ENCODE measurements at regions not wholly inside any gene's neighbourhood (a gene's known extent, or its start where the extent isn't known, plus 50 kb on each side); places are given as distances from the start of the nearest gene placed in this dataset.

GRCh38 chr9:28610339-28610738, 1037.1 kb upstream of the C9orf72 start:
- DNase-seq (ENCODE audit: low read depth, low spot score) (no peak), ATAC-seq (no peak)
- no peaks in the 10 kb centered on the region for H3K9me3 ChIP-seq (ENCODE audit: control insufficient read depth, insufficient read depth, low read depth, low read length)
- in situ Hi-C loops (cut with HindIII; ENCODE audit: low pct_unique_long_range_greater_than_20kb, low sequenced_read_pairs): no loop called here
- no peaks in the 10 kb centered on the region for H3K4me1 ChIP-seq (ENCODE audit: control insufficient read depth, insufficient read depth, low read length)
- H3K27ac ChIP-seq (ENCODE audit: low read length): no peak overlapping the region
- intact Hi-C loops (cut with micrococcal nuclease; ENCODE audit: unreplicated experiment): no loop called here
- no peak overlapping the region for H3K4me3 ChIP-seq (ENCODE audit: low read depth in 2 of 2, low read length in 2 of 2)
- POLR2A ChIA-PET: no interaction called here
- CTCF ChIA-PET: no interaction called here
- H3K36me3 ChIP-seq (ENCODE audit: control insufficient read depth, insufficient read depth, low read length): no peaks in the 10 kb centered on the region
- H3K27me3 ChIP-seq (ENCODE audit: control insufficient read depth, insufficient read depth, low read length): no peaks in the 10 kb centered on the region
- no TSS peak for BruUV-seq (replicated peaks)
- TF ChIP-seq POLR2AphosphoS5 (IDR thresholded peaks at IDR 0.05; ENCODE audit: low read depth, low read length): no peak

GRCh38 chr9:28616310-28616709, 1043.0 kb upstream of the C9orf72 start:
- BruUV-seq (replicated peaks): no TSS peak
- CTCF ChIA-PET: no interaction called here

DNA sequence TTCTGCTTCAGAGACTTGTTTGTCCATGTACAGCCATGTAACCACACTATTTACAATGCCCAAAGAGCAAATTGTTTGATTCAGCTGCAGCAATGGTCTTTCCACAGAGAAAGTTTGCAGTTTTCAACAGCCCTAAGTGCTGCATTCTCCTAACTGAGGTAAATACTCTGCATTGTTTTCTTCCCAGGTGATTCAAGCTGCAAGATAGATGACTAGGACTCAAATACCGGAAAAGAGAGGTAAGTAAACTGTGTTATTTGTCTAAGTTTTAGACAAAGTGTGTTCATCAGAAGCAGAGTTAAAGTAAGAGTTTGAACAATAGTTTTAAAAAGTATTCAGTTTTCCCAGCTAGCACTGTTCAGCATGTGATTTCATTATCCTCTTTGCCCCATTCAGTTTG, 1046.7 kb upstream of the C9orf72 start:
- BruUV-seq (replicated peaks): no TSS peak

More at GRCh38 chr9:28616310-28616709, 1043.0 kb upstream of the C9orf72 start:
- intact Hi-C loops (cut with micrococcal nuclease; ENCODE audit: unreplicated experiment): no loop called here
- DNase-seq (ENCODE audit: low read depth, low spot score) (no peak), ATAC-seq (no peak)
- POLR2A ChIA-PET: no interaction called here
- no peaks in the 10 kb centered on the region for H3K4me1 ChIP-seq (ENCODE audit: control insufficient read depth, insufficient read depth, low read length)
- H3K4me3 ChIP-seq (ENCODE audit: low read depth in 2 of 2, low read length in 2 of 2): no peak overlapping the region
- no peaks in the 10 kb centered on the region for H3K36me3 ChIP-seq (ENCODE audit: control insufficient read depth, insufficient read depth, low read length)
- H3K9me3 ChIP-seq (ENCODE audit: control insufficient read depth, insufficient read depth, low read depth, low read length): no peaks in the 10 kb centered on the region
- no peaks in the 10 kb centered on the region for H3K27me3 ChIP-seq (ENCODE audit: control insufficient read depth, insufficient read depth, low read length)
- in situ Hi-C loops (cut with HindIII; ENCODE audit: low pct_unique_long_range_greater_than_20kb, low sequenced_read_pairs): no loop called here
- TF ChIP-seq, protein P1, sequence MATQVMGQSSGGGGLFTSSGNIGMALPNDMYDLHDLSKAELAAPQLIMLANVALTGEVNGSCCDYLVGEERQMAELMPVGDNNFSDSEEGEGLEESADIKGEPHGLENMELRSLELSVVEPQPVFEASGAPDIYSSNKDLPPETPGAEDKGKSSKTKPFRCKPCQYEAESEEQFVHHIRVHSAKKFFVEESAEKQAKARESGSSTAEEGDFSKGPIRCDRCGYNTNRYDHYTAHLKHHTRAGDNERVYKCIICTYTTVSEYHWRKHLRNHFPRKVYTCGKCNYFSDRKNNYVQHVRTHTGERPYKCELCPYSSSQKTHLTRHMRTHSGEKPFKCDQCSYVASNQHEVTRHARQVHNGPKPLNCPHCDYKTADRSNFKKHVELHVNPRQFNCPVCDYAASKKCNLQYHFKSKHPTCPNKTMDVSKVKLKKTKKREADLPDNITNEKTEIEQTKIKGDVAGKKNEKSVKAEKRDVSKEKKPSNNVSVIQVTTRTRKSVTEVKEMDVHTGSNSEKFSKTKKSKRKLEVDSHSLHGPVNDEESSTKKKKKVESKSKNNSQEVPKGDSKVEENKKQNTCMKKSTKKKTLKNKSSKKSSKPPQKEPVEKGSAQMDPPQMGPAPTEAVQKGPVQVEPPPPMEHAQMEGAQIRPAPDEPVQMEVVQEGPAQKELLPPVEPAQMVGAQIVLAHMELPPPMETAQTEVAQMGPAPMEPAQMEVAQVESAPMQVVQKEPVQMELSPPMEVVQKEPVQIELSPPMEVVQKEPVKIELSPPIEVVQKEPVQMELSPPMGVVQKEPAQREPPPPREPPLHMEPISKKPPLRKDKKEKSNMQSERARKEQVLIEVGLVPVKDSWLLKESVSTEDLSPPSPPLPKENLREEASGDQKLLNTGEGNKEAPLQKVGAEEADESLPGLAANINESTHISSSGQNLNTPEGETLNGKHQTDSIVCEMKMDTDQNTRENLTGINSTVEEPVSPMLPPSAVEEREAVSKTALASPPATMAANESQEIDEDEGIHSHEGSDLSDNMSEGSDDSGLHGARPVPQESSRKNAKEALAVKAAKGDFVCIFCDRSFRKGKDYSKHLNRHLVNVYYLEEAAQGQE (IDR thresholded peaks at IDR 0.05; ENCODE audit: insufficient read depth in 1 of 2, low read depth in 2 of 2, low read length in 1 of 2): no peak
- TF ChIP-seq SIN3A (IDR thresholded peaks at IDR 0.05; ENCODE audit: borderline replicate concordance, insufficient read depth, low read depth, low read length): no peak
- TF ChIP-seq, protein P2, sequence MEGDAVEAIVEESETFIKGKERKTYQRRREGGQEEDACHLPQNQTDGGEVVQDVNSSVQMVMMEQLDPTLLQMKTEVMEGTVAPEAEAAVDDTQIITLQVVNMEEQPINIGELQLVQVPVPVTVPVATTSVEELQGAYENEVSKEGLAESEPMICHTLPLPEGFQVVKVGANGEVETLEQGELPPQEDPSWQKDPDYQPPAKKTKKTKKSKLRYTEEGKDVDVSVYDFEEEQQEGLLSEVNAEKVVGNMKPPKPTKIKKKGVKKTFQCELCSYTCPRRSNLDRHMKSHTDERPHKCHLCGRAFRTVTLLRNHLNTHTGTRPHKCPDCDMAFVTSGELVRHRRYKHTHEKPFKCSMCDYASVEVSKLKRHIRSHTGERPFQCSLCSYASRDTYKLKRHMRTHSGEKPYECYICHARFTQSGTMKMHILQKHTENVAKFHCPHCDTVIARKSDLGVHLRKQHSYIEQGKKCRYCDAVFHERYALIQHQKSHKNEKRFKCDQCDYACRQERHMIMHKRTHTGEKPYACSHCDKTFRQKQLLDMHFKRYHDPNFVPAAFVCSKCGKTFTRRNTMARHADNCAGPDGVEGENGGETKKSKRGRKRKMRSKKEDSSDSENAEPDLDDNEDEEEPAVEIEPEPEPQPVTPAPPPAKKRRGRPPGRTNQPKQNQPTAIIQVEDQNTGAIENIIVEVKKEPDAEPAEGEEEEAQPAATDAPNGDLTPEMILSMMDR (IDR thresholded peaks at IDR 0.05): no peak
- no peak for TF ChIP-seq TCF7L2 (IDR thresholded peaks at IDR 0.05; ENCODE audit: low read depth, low read length)
- TF ChIP-seq POLR2AphosphoS5 (IDR thresholded peaks at IDR 0.05; ENCODE audit: low read depth, low read length): no peak
- no peak overlapping the region for H3K27ac ChIP-seq (ENCODE audit: low read length)

More for the DNA sequence above, 1046.7 kb upstream of the C9orf72 start:
- H3K4me3 ChIP-seq (ENCODE audit: low read depth in 2 of 2, low read length in 2 of 2): no peak overlapping the region
- H3K9me3 ChIP-seq (ENCODE audit: control insufficient read depth, insufficient read depth, low read depth, low read length): no peaks in the 10 kb centered on the region
- no peaks in the 10 kb centered on the region for H3K4me1 ChIP-seq (ENCODE audit: control insufficient read depth, insufficient read depth, low read length)
- TF ChIP-seq POLR2AphosphoS5 (IDR thresholded peaks at IDR 0.05; ENCODE audit: low read depth, low read length) (no peak), TCF7L2 (IDR thresholded peaks at IDR 0.05; ENCODE audit: low read depth, low read length) (no peak), SIN3A (IDR thresholded peaks at IDR 0.05; ENCODE audit: borderline replicate concordance, insufficient read depth, low read depth, low read length) (no peak)
- TF ChIP-seq, protein P2 (IDR thresholded peaks at IDR 0.05): no peak
- in situ Hi-C loops (cut with HindIII; ENCODE audit: low pct_unique_long_range_greater_than_20kb, low sequenced_read_pairs): no loop called here
- ATAC-seq: no peak
- intact Hi-C loops (cut with micrococcal nuclease; ENCODE audit: unreplicated experiment): no loop called here
- no peak overlapping the region for H3K27ac ChIP-seq (ENCODE audit: low read length)
- ChIA-PET POLR2A (no interaction called here), CTCF (no interaction called here)
- no peaks in the 10 kb centered on the region for H3K27me3 ChIP-seq (ENCODE audit: control insufficient read depth, insufficient read depth, low read length)
- DNase-seq (ENCODE audit: low read depth, low spot score): no peak
- no peaks in the 10 kb centered on the region for H3K36me3 ChIP-seq (ENCODE audit: control insufficient read depth, insufficient read depth, low read length)
